ENCODE measurements at regions not wholly inside any gene's neighbourhood (a gene's known extent, or its start where the extent isn't known, plus 50 kb on each side); places are given as distances from the start of the nearest gene placed in this dataset.

- no peak for DNase-seq (ENCODE audit: low spot score)
These were observed 88.2 kb upstream of the CAMK2D start for GRCh38 chr4:113849771-113850170.

- no peak for DNase-seq (ENCODE audit: low spot score)
These were observed 86.2 kb upstream of the CAMK2D start for GRCh38 chr4:113847710-113848109.

- no peak for DNase-seq (ENCODE audit: low spot score)
These were observed 84.9 kb upstream of the CAMK2D start for GRCh38 chr4:113846433-113846832.

- DNase-seq (ENCODE audit: low spot score): no peak
These were observed 83.6 kb upstream of the CAMK2D start for GRCh38 chr4:113845138-113845537.

GRCh38 chr4:113844369-113844768 lies 82.8 kb upstream of the CAMK2D start:
- no peak for DNase-seq (ENCODE audit: low spot score)

- no peak for DNase-seq (ENCODE audit: low spot score)
These were observed 79.3 kb upstream of the CAMK2D start for GRCh38 chr4:113840861-113841260.

GRCh38 chr4:113838460-113838859 lies 76.9 kb upstream of the CAMK2D start:
- DNase-seq (ENCODE audit: low spot score): no peak

GRCh38 chr4:113837397-113837796 lies 75.9 kb upstream of the CAMK2D start:
- DNase-seq (ENCODE audit: low spot score): no peak

- DNase-seq (ENCODE audit: low spot score): no peak
These were observed 73.5 kb upstream of the CAMK2D start for GRCh38 chr4:113835005-113835404.

- DNase-seq (ENCODE audit: low spot score): no peak
These were observed 72.8 kb upstream of the CAMK2D start for GRCh38 chr4:113834298-113834697.

GRCh38 chr4:113832803-113833202 lies 71.3 kb upstream of the CAMK2D start:
- DNase-seq (ENCODE audit: low spot score): no peak

GRCh38 chr4:113831457-113831856 lies 69.9 kb upstream of the CAMK2D start:
- DNase-seq (ENCODE audit: low spot score): no peak

- no peak for DNase-seq (ENCODE audit: low spot score)
These were observed 67.2 kb upstream of the CAMK2D start for GRCh38 chr4:113828702-113829101.

GRCh38 chr4:113827285-113827684 lies 65.7 kb upstream of the CAMK2D start:
- DNase-seq (ENCODE audit: low spot score): no peak

- no peak for DNase-seq (ENCODE audit: low spot score)
These were observed 64.9 kb upstream of the CAMK2D start for GRCh38 chr4:113826421-113826820.

- DNase-seq (ENCODE audit: low spot score): peak; percentile 48
These were observed 63.7 kb upstream of the CAMK2D start for GRCh38 chr4:113825272-113825671.

- DNase-seq (ENCODE audit: low spot score): no peak
These were observed 62.9 kb upstream of the CAMK2D start for GRCh38 chr4:113824396-113824795.

GRCh38 chr4:113823291-113823659 lies 61.7 kb upstream of the CAMK2D start:
- no peak for DNase-seq (ENCODE audit: low spot score)

- DNase-seq (ENCODE audit: low spot score): no peak
These were observed 61.2 kb upstream of the CAMK2D start for GRCh38 chr4:113822555-113823290.

- no peak for DNase-seq (ENCODE audit: low spot score)
These were observed 60.3 kb upstream of the CAMK2D start for GRCh38 chr4:113821856-113822255.

- DNase-seq (ENCODE audit: low spot score): no peak
These were observed 58.6 kb upstream of the CAMK2D start for GRCh38 chr4:113820108-113820507.

GRCh38 chr4:113815826-113816225 lies 54.3 kb upstream of the CAMK2D start:
- DNase-seq (ENCODE audit: low spot score): no peak

- no peak for DNase-seq (ENCODE audit: low spot score)
These were observed 49.8 kb upstream of the CAMK2D start for GRCh38 chr4:113811359-113811758.

Data from CD4-positive, alpha-beta T cell treated with Interleukin-6 at 100 ng/mL for 8 hours (primary cell).